AG04449 (cell line): ENCODE measurements at regions not wholly inside any gene's neighbourhood (a gene's known extent, or its start where the extent isn't known, plus 50 kb on each side); places are given as distances from the start of the nearest gene placed in this dataset.

Source experiments
- CTCF ChIA-PET: fragments of 350-600 bp; formaldehyde crosslinking; extraction: SDS; loops from one replicate; lab custom pipeline; 2021; ENCODE audit warnings: antibody characterized with exemption; lab: Yijun Ruan, JAX
- POLR2A ChIA-PET: fragments of 400-600, 350-600 bp; formaldehyde crosslinking; extraction: SDS; loops from one replicate; lab custom pipeline; 2020; ENCODE audit warnings: antibody characterized with exemption, inconsistent platforms; lab: Yijun Ruan, JAX
- DNase-seq: peaks from one replicate; pipeline ENCODE4 v3.0.0-alpha.2; 2010; ENCODE audit warnings: low read depth, low spot score
- H3K4me3 ChIP-seq: 2 replicates; pipeline ENCODE4 v1.5.1; 2011; ENCODE audit warnings: low read depth, mild to moderate bottlenecking, control low read depth, low read length
- CTCF ChIP-seq: IDR thresholded peaks from one replicate; pipeline ENCODE4 v1.5.1; 2011; ENCODE audit warnings: mild to moderate bottlenecking, moderate library complexity, low read length, control low read depth, inconsistent platforms; ENCODE audit not compliant: insufficient read depth; ENCODE audit errors: missing control alignments

GRCh38 chr7:35889870-35890269, 89.0 kb downstream of the SEPTIN7 start:
- POLR2A ChIA-PET = no interaction called here
- CTCF ChIA-PET = interaction anchor here (0.7 to 2.2 kb wide), 3 partner anchors 17 to 180 kb away, joined by 3 to 13 read pairs (median 9); no protein-coding TSS in a partner anchor
- DNase-seq = no peak

GRCh38 chr7:35891004-35891830, 90.4 kb downstream of the SEPTIN7 start:
- no peak overlapping the region for H3K4me3 ChIP-seq
- TF ChIP-seq CTCF = no peak
- POLR2A ChIA-PET = interaction anchor here (0.6 kb wide), 1 partner anchor 162 kb away, joined by 3 read pairs; no protein-coding TSS in a partner anchor
- no peak for DNase-seq
- CTCF ChIA-PET = interaction anchor here (1.3 to 2.5 kb wide), 5 partner anchors 16 to 182 kb away, joined by 3 to 13 read pairs (median 9); no protein-coding TSS in a partner anchor

More at GRCh38 chr7:35889870-35890269, 89.0 kb downstream of the SEPTIN7 start:
- no peak overlapping the region for H3K4me3 ChIP-seq
- TF ChIP-seq CTCF = no peak

GRCh38 chr7:35893649-35894048, 92.8 kb downstream of the SEPTIN7 start:
- TF ChIP-seq CTCF = no peak
- H3K4me3 ChIP-seq = no peak overlapping the region
- CTCF ChIA-PET = interaction anchor here (2.5 kb wide), 1 partner anchor 13 kb away, joined by 13 read pairs; no protein-coding TSS in a partner anchor
- no peak for DNase-seq
- POLR2A ChIA-PET = no interaction called here

- TF ChIP-seq CTCF = no peak
- no peak for DNase-seq
- ChIA-PET CTCF (no interaction called here), POLR2A (no interaction called here)
- no peak overlapping the region for H3K4me3 ChIP-seq
These were observed 93.9 kb downstream of the SEPTIN7 start for GRCh38 chr7:35894721-35895120.

- no peak for DNase-seq
- no peak overlapping the region for H3K4me3 ChIP-seq
- ChIA-PET POLR2A (no interaction called here), CTCF (interaction anchor here (1.8 kb wide), 1 partner anchor 16 kb away, joined by 5 read pairs; no protein-coding TSS in a partner anchor)
- TF ChIP-seq CTCF = no peak
These were observed 99.8 kb downstream of the SEPTIN7 start for GRCh38 chr7:35900651-35901050.

GRCh38 chr7:35905555-35905954, 104.7 kb downstream of the SEPTIN7 start:
- no peak overlapping the region for H3K4me3 ChIP-seq
- DNase-seq = no peak
- no peak for TF ChIP-seq CTCF
- CTCF ChIA-PET = interaction anchor here (0.7 to 2.9 kb wide), 7 partner anchors 12 to 336 kb away, joined by 3 to 17 read pairs (median 4); no protein-coding TSS in a partner anchor
- POLR2A ChIA-PET = interaction anchor here (1.3 kb wide), 1 partner anchor 202 kb away, joined by 3 read pairs; no protein-coding TSS in a partner anchor
